ENCODE measurements at regions not wholly inside any gene's neighbourhood (a gene's known extent, or its start where the extent isn't known, plus 50 kb on each side); places are given as distances from the start of the nearest gene placed in this dataset.

- Histone ChIP-seq H3K27ac (no peak overlapping the region), H3K9me3 (no peaks in the 10 kb centered on the region), H3K36me3 (no peaks in the 10 kb centered on the region), H3K4me3 (no peak overlapping the region), H3K27me3 (no peaks in the 10 kb centered on the region), H3K4me1 (no peaks in the 10 kb centered on the region)
- intact Hi-C loops (cut with DNase I; ENCODE audit: low total_unique reads), result loop anchor here (5.0 kb wide), 1 partner anchor 101 kb away; no protein-coding TSS in a partner anchor
- no peak for DNase-seq (ENCODE audit: low spot score in 2 of 2)
- TF ChIP-seq POLR2A (IDR thresholded peaks at IDR 0.05) (no peak), POLR2AphosphoS5 (IDR thresholded peaks at IDR 0.05) (no peak), CTCF (IDR thresholded peaks at IDR 0.05) (no peak)
These were observed 1189.2 kb downstream of the EFNB2 start for GRCh38 chr13:105346141-105346775.

- intact Hi-C loops (cut with DNase I; ENCODE audit: low total_unique reads), result loop anchor here (5.0 kb wide), 1 partner anchor 102 kb away; no protein-coding TSS in a partner anchor
- H3K4me1 ChIP-seq, result no peaks in the 10 kb centered on the region
- H3K27ac ChIP-seq, result no peak overlapping the region
These were observed 1189.7 kb downstream of the EFNB2 start for GRCh38 chr13:105345730-105346129.

GRCh38 chr13:105345131-105345530, 1190.3 kb downstream of the EFNB2 start:
- no peak overlapping the region for H3K27ac ChIP-seq
- no peaks in the 10 kb centered on the region for H3K27me3 ChIP-seq
- H3K4me1 ChIP-seq, result no peaks in the 10 kb centered on the region
- intact Hi-C loops (cut with DNase I; ENCODE audit: low total_unique reads), result loop anchor here (5.0 kb wide), 1 partner anchor 102 kb away; no protein-coding TSS in a partner anchor
- H3K36me3 ChIP-seq, result no peaks in the 10 kb centered on the region
- H3K4me3 ChIP-seq, result no peak overlapping the region
- no peak for DNase-seq (ENCODE audit: low spot score in 2 of 2)
- TF ChIP-seq CTCF (IDR thresholded peaks at IDR 0.05), result no peak
- TF ChIP-seq POLR2AphosphoS5 (IDR thresholded peaks at IDR 0.05), result no peak
- no peak for TF ChIP-seq POLR2A (IDR thresholded peaks at IDR 0.05)
- no peaks in the 10 kb centered on the region for H3K9me3 ChIP-seq

More at GRCh38 chr13:105345730-105346129, 1189.7 kb downstream of the EFNB2 start:
- Histone ChIP-seq H3K27me3 (no peaks in the 10 kb centered on the region), H3K4me3 (no peak overlapping the region), H3K9me3 (no peaks in the 10 kb centered on the region), H3K36me3 (no peaks in the 10 kb centered on the region)
- no peak for DNase-seq (ENCODE audit: low spot score in 2 of 2)
- TF ChIP-seq CTCF (IDR thresholded peaks at IDR 0.05) (no peak), POLR2AphosphoS5 (IDR thresholded peaks at IDR 0.05) (no peak), POLR2A (IDR thresholded peaks at IDR 0.05) (no peak)

- Histone ChIP-seq H3K9me3 (no peaks in the 10 kb centered on the region), H3K4me3 (no peak overlapping the region), H3K27me3 (no peaks in the 10 kb centered on the region), H3K27ac (no peak overlapping the region), H3K36me3 (no peaks in the 10 kb centered on the region), H3K4me1 (no peaks in the 10 kb centered on the region)
- no peak for DNase-seq (ENCODE audit: low spot score in 2 of 2)
- TF ChIP-seq POLR2A (IDR thresholded peaks at IDR 0.05) (no peak), CTCF (IDR thresholded peaks at IDR 0.05) (no peak), POLR2AphosphoS5 (IDR thresholded peaks at IDR 0.05) (no peak)
- intact Hi-C loops (cut with DNase I; ENCODE audit: low total_unique reads), result no loop called here
These were observed 1192.2 kb downstream of the EFNB2 start for GRCh38 chr13:105343134-105343806.

GRCh38 chr13:105342281-105342820, 1193.1 kb downstream of the EFNB2 start:
- Histone ChIP-seq H3K27me3 (no peaks in the 10 kb centered on the region), H3K4me1 (no peaks in the 10 kb centered on the region), H3K9me3 (no peaks in the 10 kb centered on the region), H3K36me3 (no peaks in the 10 kb centered on the region), H3K4me3 (no peak overlapping the region), H3K27ac (no peak overlapping the region)
- no peak for TF ChIP-seq CTCF (IDR thresholded peaks at IDR 0.05)
- no peak for TF ChIP-seq POLR2A (IDR thresholded peaks at IDR 0.05)
- TF ChIP-seq POLR2AphosphoS5 (IDR thresholded peaks at IDR 0.05), result no peak
- no peak for DNase-seq (ENCODE audit: low spot score in 2 of 2)
- intact Hi-C loops (cut with DNase I; ENCODE audit: low total_unique reads), result no loop called here

Data from breast epithelium (tissue), 4 donors.